AML-193 (cell line): ENCODE measurements at regions not wholly inside any gene's neighbourhood (a gene's known extent, or its start where the extent isn't known, plus 50 kb on each side); places are given as distances from the start of the nearest gene placed in this dataset.
"Not testable (repeated sequence)": the region's sequence is repeated elsewhere in the genome, so short reads cannot be mapped to it uniquely, and the experiment has no call there.

Experiments used
- DNase-seq, 2 experiments: peaks; one replicate each; lab custom pipeline; 2025; lab: John Stamatoyannopoulos, UW

DNA sequence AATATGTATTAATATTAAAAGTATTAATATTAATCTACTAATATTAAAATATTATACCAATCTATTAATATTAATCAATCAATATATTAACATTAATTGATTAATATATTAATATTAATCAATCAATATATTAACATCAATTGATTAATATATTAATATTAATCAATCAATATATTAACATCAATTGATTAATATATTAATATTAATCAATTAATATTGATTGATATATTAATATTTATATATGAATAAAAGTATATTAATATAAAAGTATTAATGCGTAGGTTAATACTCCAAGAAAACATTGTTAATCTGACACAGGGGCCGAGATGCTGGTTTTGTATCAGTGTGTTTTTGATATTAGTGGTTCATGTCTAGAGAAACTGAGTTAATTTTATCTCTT is 1430.1 kb upstream of the SEL1L start:
- no peak for DNase-seq

DNA sequence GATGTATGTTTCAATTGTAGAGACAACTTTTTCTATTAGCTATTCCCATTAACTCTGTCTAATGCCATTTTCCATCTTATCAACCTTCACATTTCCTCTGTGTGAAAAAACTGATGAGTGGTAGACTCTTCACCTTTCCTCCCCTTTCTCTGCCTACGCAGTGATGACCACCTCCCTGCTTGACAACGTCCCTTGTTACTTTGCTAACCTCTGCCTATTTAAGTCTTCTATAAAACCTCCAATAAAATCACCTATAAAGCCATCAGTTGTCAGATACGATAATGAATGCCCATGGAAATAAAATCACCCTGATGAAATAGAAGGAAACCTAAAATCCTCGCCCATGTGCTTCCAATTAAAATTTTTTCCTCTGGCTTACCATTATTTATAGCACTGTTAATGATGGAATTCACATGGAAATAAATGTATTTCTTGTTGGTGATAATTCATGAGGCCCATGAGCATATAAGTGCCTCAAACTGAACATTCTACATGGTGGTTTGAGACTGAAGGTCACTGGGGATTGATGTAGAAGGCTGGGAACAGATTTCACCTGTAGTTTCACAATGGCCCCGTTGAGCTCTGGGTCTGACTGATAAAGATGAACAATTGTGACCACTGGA is 1454.0 kb upstream of the SEL1L start:
- no peak for DNase-seq

DNA sequence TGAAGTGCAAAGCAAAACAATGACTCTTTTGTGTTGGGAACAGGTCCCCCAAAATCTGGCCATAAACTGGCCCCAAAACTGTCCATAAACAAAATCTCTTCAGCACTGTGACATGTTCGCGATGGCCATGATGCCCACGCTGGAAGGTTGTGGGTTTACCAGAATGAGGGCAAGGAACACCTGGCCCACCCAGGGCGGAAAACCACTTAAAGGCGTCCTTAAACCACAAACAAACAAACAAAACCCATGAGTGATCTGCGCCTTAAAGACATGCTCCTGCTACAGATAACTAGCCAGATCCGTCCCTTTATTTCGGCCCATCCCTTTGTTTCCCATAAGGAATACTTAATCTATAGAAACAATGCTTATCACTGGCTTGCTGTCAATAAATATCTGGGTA is 1460.9 kb upstream of the SEL1L start:
- DNase-seq, result not testable (repeated sequence)

DNA sequence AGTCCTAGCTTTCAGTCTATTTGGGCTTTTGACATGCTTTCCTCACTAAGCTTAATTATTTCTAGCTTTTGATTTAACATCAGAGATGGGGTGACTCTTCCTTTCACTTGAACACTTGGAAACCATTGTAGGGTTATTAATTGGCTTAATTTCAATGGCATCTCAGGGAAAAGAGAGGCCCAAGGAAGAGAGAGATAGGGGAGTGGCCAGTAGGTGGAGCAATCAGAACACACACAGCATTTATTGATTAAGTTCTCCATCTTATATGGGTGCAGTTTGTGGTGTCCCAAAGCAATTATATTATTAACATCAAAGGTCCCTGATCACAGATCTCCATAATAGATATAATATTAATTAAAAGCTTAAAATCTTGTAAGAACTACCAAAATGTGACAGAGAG is 1466.1 kb upstream of the SEL1L start:
- DNase-seq, result peak; percentile 27 to 41

DNA sequence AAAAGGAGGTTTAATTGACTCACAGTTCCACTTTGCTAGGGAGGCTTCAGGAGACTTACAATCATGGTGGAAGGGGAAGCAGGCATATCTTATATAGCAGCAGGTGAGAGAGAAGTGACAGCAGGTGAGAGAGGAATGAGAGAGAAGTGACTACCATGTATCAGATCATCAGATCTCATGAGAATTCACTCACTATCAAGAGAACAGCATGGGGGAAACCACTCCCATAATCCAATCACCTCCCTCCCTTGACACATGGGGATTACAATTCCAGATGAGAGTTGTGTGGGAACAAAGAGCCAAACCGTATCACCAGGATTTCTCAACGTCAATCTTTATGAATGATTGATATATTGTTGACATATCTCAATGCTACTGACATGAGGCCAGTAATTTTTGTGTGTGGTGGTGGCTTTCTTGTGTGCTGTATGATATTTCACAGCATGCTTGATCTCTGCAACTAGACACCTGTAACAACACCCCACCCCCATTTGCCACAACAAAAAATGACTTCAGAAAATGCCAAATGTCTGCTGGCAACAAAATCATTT is 1470.9 kb upstream of the SEL1L start:
- DNase-seq, result no peak

DNA sequence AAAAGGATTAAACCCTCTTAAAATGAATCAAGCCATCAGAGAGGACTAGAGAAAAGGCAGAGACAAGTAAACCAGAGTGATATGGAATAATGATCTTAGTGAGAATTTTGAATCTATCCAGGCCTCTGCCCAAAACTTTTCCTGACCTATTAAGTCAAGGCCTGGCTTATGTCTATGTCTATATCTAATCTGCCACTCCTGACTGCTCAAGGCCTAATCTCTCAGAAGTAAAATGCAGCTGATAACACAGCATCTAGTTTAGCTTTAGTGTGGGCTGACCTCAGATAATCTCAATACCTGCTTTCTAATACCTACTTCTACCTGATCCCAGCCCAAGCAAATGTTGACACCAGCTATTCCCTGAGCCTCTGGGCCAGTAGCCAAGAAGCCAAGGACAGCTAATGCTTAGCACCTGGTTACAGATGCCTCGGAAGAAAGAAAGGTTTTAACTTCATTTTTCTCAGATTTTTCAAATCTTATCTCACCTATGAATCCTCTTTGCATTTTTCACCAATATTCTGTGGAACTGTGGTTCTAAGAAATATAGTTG is 1472.5 kb upstream of the SEL1L start:
- DNase-seq, result no peak

DNA sequence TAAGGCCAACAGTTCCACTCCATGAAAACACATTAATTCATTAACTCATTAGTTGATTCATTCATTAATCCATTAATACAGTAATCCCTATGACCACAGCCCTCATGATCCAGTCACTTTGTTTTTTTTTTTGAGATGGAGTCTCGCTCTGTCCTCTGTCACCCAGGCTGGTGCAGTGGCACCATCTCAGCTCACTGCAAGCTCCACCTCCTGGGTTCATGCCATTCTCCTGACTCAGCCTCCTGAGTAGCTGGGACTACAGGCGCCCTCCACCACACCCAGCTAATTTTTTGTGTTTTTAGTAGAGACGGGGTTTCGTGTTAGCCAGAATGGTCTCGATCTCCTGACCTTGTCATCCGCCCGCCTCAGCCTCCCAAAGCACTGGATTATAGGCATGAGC is 1473.4 kb upstream of the SEL1L start:
- not testable (repeated sequence) for DNase-seq

DNA sequence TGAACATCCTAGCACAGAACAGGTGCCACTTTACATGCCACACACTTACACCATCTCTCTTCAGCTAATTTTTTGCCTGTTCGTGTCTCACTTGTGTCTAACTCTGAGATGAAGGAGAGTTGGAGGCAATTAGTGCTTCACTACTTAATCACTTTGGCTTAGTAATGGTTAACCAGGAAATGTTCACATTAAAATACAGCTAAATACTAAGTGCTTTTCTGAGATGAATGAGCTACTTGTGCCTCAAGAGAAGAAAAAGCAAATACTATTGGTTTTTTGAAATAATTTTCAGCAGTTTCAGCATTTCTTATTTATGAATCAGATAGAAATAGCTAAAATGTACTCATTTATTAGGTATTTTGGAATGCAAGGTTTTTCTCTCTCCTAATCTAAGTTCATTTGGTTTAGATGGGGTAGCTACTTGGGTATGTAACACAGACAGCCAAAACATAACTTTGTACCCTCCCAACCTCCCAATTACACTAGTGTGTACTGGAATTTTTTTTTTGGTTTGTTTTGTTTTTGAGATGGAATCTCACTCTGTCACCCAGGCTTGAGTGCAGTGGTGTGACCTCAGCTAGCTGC is 1474.1 kb upstream of the SEL1L start:
- no peak for DNase-seq

DNA sequence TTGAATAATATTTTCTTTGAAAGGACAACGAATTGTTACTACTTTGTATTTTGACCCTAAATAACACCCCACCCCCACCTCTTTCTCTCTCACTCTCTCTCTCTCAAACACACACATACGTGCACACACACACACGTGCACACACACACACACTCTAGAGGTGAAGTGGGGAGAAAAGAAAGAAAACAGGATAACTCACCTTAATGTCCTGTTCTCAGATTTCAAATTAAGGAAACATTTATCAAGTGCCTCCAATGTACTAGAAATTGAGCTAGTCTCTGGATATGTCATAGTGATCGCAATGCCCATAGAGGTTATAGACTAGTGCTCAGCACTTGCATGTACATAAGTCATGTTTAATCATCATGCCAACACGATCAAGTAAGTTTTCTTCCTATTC is 1483.6 kb upstream of the SEL1L start:
- no peak for DNase-seq

DNA sequence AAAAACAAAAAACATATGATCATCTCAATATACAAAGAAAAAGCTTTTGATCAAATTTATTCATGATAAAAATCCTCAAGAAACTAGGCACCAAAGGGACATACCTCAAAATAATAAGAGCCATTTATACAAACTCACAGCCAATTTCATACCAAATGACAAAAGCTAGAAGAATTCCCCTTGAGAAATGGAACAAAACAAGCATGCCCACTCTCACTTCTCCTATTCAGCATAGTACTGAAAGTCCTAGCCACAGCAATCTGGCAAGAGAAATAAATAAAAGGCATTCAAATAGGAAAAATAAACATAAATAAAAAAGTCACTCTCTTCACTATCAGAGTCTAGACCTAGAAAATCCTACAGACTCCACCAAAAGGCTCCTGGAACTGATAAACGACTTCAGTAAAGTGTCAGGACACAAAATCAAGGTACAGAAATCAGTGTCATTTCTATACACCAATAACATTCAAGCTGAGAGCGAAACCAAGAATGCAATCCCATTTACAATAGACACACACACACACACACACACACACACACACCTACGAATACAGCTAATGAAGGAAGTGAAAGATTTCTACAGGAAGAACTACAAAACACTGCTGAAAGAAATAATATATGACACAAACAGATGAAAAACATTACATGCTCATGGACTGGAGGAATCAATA is 1486.2 kb upstream of the SEL1L start:
- DNase-seq, result no peak

DNA sequence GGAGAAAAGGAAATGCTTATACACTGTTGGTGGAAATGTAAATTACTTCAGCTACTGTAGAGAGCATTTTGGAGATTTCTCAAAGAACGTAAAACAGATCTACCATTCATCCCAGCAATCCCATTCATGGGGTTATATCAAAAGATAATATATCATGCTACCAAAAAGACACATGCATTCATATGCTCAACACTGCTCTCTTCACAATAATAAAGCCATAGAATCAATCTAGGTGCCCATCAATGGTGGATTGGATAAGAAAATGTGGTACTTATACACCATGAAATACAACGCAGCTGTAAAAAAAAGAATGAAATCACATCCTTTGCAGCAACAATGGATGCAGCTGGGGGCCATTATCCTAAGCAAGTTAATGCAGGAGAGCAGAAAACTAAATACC is 1487.7 kb upstream of the SEL1L start:
- no peak for DNase-seq

DNA sequence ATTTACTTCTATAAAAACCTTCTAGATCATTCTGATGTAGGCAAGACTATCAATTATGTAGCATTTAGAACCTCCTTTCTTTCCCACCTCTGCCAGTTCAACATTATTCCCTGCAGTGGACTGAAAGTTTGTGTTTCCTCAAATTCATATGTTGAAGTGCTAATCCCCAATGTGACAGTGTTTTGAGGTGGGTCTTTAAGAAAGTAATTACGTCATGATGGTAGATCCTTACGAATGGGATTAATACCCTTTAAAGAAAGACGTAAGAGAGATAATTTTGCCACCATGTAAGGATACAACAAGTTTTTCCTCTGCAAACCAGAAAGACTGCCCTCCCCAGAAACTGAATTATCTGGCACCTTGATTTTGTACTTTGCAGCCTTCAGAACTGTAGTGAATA is 1489.7 kb upstream of the SEL1L start:
- DNase-seq, result no peak

DNA sequence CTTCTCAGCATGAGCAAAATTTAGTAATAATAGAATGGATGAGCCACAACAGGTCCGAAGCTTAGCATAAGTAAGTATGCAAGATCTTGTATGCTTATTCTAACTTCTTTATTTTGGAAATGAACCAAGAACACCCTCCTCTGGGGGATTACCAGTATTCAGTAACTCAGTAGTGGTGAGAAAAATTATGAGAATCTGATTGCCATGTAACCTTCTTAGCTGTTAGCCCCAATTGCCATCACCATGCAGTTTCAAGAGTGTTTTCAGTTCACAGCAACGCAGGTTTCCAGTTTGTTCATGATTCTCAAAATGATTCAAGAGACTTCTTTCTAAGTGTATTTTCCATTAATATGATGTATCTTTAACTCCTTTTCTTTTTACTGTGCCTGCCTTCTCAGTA is 1507.6 kb upstream of the SEL1L start:
- DNase-seq, result no peak

DNA sequence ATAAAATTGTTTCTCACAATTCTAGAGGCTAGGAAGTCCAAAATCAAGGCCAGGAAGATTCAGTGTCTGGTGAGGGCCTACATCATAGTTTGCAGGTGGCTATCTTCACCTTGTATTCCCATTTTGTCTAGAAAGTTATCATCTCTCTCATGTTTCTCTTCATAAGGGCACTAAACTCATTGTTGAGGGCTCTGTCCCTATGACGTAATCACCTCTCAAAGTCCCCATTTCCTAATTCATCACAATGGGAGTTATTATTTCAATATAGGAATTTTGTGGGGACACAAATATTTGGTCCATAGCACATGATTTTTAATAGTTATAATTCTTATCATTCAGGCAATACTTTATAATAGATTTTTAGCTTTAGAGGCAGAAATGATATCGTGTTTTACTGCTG is 1509.2 kb upstream of the SEL1L start:
- DNase-seq, result no peak

DNA sequence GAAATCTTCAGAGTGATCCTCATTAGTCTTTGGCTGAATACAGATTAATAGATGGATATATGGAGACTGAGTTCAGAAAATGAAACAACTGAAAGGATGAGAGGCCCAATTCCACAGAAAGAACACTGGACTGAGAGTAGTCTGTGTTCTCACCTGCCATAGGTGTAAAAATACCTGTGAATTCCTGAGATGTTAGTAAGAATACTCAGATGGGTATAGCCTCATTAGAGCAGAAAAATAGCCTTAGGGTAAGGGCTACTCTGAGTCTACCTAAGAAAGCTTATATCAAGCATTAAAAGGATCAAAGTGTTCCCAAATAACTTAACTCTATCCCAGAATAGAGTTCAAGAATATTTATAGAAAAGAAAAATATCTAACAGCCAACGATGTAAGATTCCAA is 1510.3 kb upstream of the SEL1L start:
- DNase-seq, result no peak

DNA sequence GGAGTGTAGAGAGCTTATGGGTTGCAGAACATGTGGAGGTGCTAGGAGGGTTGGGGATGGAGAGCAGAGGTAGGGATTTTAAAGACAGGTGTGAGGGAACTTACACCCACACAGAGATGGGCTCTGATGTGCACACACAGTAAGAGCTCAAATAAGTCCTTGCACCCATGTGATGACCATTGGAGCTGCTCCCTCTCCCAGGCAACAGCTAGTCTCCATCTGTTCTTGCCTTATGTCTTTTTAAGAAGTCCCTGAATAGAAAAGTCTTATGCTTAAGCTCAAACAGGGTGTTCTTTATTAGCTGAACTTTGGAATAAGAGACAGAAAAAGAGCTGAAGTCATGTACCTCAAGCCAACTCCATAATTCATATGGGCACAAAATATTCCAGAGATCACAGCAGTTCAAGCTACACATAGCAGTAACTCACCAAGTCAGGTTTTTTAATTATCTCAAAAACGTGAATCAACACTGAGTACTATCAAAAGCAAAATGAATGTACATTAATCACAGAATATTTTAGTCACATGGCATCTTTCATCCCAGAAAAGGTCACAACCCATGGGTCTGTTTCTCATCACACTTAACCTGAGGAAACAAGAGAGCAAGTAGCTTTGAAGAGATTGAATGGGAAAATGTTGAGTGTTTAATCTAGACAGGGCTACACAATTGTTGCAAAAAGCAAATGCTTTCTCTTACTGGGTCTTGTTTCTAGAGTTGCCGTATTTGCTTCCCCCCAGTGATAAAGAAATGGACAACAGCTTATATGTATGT is 1513.6 kb upstream of the SEL1L start:
- DNase-seq, result no peak

DNA sequence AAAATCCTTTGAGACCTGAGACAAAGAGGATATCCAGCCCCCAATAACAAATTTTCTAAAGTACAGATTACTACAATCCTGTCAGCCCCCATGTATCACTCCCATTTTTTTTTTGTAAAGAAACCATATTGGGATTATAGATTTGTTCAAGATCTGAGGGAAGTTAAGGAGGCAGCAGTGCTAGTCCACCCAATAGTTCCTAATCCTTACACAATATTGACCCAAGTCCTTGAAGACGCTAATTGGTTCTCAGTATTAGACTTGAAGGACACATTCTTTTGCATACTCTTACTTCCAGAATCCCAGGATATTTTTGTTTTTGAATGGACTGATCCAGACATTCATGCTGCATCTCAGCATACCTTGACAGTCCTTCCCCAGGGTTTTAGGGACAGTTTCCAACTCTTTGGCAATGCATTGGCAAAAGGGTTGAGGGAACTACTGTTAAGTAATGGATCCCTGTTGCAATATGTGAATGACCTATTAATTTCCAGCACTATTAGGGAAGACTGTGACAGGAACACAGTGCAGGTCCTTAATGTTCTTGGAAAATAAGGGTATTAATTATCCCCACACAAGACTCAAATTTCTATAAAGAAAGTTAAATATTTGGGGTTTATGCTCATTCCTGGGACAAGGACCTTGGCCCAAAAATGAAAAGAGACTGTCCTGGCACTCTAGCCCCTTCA is 1519.5 kb upstream of the SEL1L start:
- no peak for DNase-seq

DNA sequence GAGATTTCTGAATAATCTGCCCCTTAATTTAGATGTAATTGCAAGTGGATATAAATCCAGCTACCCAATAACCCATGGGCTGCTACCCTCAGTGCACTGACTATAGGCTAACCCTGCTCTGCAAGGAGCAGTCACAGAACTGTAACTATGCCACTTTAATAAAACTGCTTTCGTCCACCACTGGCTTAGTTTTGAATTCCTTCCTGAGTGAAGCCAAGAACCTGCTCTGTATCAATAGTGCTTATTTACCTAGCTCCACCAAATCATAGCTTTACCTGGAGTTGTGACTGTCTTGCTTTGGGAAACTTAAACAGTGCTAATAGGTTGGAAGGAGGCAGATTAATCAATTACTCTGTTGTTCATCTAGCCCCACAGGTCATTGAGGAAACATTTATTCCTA is 1524.4 kb upstream of the SEL1L start:
- DNase-seq, result no peak

DNA sequence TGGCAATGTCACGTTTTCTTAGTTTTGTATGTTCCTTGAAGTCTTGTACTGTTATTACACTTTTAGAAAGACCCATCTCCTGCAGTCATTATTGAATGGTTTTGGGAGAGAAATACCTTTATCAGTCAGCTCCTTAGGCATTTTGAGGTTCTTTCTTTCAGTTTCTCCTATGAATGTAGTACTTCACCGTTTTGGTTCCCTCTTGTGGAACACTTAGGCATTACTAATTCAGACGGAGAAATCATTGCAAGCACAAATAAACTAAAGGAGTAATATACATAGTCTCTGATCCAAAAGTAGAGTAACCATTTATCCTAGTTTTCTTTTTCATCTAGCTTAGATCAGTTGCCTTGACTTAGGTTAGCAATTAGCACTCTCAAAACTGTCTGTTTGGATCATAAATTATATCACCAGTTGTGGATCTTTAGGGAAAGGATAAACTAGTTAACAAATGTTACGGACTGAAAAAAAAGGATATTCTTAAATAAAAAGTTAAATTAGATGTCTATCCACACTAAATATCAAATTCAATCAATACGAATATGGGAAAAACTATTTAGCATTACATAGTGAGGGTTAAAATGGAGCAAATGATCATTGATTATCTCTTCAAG is 1538.3 kb upstream of the SEL1L start:
- DNase-seq, result peak; percentile 70 to 79

DNA sequence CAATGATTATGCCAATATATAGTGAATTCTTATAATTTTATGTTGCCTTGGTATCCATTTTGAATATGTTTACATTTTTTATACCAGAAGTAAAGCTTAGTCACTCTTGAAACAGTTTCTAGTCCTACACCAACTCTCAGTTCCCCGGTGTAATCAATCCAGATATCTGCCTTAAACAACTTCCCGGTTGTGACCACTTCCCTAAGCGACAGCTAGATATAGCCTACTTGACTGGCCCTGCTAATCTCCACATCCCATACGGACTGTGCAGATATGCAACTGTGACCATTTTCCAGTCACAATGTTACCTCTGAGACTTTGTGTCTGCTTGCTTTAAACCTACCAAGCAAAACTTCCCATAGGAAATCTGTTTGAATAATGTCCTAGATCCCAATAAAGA is 1551.5 kb upstream of the SEL1L start:
- no peak for DNase-seq

DNA sequence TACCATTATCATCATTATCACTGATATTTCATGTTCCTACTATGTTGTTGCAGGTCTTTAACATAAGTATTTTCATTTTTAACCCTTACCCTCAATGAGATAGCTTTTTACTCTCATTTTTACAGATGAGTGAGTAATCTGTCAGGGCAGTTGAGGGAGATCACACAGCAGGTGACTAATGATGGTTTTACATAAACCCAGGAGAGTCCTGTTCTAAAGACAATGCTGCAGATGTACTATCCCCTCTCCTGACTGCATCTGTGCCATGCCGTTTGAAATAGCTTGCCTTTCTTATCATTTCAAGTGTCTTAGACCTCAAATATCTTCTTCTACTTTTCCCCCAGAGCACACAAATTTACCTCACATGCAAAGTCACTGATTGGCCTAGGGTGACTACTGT is 1552.1 kb upstream of the SEL1L start:
- no peak for DNase-seq
